ENCODE measurements at regions not wholly inside any gene's neighbourhood (a gene's known extent, or its start where the extent isn't known, plus 50 kb on each side); places are given as distances from the start of the nearest gene placed in this dataset.

GRCh38 chr6:113647143-113647889, 209.8 kb upstream of the MARCKS start:
- no peak for TF ChIP-seq SPI1 (IDR thresholded peaks at IDR 0.05; ENCODE audit: borderline replicate concordance, low read depth)
- TF ChIP-seq CTCF (IDR thresholded peaks at IDR 0.05; ENCODE audit: insufficient read depth, low read length): no peak
- no peak for TF ChIP-seq POLR2AphosphoS5 (IDR thresholded peaks at IDR 0.05; ENCODE audit: low read depth)
- TF ChIP-seq, protein P1, sequence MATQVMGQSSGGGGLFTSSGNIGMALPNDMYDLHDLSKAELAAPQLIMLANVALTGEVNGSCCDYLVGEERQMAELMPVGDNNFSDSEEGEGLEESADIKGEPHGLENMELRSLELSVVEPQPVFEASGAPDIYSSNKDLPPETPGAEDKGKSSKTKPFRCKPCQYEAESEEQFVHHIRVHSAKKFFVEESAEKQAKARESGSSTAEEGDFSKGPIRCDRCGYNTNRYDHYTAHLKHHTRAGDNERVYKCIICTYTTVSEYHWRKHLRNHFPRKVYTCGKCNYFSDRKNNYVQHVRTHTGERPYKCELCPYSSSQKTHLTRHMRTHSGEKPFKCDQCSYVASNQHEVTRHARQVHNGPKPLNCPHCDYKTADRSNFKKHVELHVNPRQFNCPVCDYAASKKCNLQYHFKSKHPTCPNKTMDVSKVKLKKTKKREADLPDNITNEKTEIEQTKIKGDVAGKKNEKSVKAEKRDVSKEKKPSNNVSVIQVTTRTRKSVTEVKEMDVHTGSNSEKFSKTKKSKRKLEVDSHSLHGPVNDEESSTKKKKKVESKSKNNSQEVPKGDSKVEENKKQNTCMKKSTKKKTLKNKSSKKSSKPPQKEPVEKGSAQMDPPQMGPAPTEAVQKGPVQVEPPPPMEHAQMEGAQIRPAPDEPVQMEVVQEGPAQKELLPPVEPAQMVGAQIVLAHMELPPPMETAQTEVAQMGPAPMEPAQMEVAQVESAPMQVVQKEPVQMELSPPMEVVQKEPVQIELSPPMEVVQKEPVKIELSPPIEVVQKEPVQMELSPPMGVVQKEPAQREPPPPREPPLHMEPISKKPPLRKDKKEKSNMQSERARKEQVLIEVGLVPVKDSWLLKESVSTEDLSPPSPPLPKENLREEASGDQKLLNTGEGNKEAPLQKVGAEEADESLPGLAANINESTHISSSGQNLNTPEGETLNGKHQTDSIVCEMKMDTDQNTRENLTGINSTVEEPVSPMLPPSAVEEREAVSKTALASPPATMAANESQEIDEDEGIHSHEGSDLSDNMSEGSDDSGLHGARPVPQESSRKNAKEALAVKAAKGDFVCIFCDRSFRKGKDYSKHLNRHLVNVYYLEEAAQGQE (IDR thresholded peaks at IDR 0.05; ENCODE audit: insufficient replicate concordance, low read depth): no peak
- no peak for TF ChIP-seq GABPA (IDR thresholded peaks at IDR 0.05; ENCODE audit: low read depth)
